ENCODE measurements at regions not wholly inside any gene's neighbourhood (a gene's known extent, or its start where the extent isn't known, plus 50 kb on each side); places are given as distances from the start of the nearest gene placed in this dataset.

- BruUV-seq (replicated peaks), result no TSS peak
- peaks cover 0 to 4% of the 10 kb centered on the region in 2 experiments; a peak in 2 of 4 replicates for H3K9me3 ChIP-seq (ENCODE audit: control insufficient read depth in 1 of 2, insufficient read depth in 1 of 2, low read depth in 1 of 2, low read length in 2 of 2)
- no peak overlapping the region for H3K4me3 ChIP-seq (replicated peaks in 1 of 2; ENCODE audit: low read depth in 1 of 2, low read length in 2 of 2)
- H3K4me1 ChIP-seq (ENCODE audit: control insufficient read depth in 1 of 2, insufficient read depth in 2 of 2, low read length in 2 of 2), result no peaks in the 10 kb centered on the region
- no peaks in the 10 kb centered on the region for H3K36me3 ChIP-seq (ENCODE audit: control insufficient read depth in 1 of 2, insufficient read depth in 2 of 2, low read length in 2 of 2)
- no peak overlapping the region for H3K4me2 ChIP-seq (ENCODE audit: low read length)
- H3K9ac ChIP-seq (ENCODE audit: low read length), result no peak overlapping the region
- H4K20me1 ChIP-seq (ENCODE audit: insufficient read depth), result no peaks in the 10 kb centered on the region
- no peaks in the 10 kb centered on the region for H3K79me2 ChIP-seq (ENCODE audit: insufficient read depth, low read length)
- H2AFZ ChIP-seq (ENCODE audit: low read depth, low read length, poor library complexity, severe bottlenecking), result no peak overlapping the region
- CTCF ChIA-PET, result no interaction called here
- H3K9me2 ChIP-seq (ENCODE audit: insufficient read depth), result no peaks in the 10 kb centered on the region
- no peak for ATAC-seq
- no peak for TF ChIP-seq TCF7L2 (IDR thresholded peaks at IDR 0.05; ENCODE audit: borderline replicate concordance, extremely low read depth, insufficient read depth, insufficient read length)
- TF ChIP-seq ATF3 (IDR thresholded peaks at IDR 0.05), result no peak
- H3K27me3 ChIP-seq (ENCODE audit: insufficient read depth, low read length), result no peaks in the 10 kb centered on the region
- H3K27ac ChIP-seq (ENCODE audit: low read depth, low read length), result no peak overlapping the region
- POLR2A ChIA-PET, result no interaction called here
- DNase-seq (ENCODE audit: low read depth, low spot score), result no peak
- intact Hi-C loops (cut with micrococcal nuclease), result no loop called here
- RAD21 ChIA-PET (ENCODE audit: low non-redundant PET in 1 of 2, low total read pairs in 2 of 2, uncharacterized antibody in 2 of 2, unreplicated experiment in 2 of 2), result no interaction called here
These were observed 512.8 kb upstream of the EPHA7 start for GRCh38 chr6:93932175-93932574.

- H3K79me2 ChIP-seq (ENCODE audit: insufficient read depth, low read length), result no peaks in the 10 kb centered on the region
- POLR2A ChIA-PET, result no interaction called here
- no TSS peak for BruUV-seq (replicated peaks)
- DNase-seq (ENCODE audit: low read depth, low spot score) (no peak), ATAC-seq (no peak)
- no peak overlapping the region for H3K4me2 ChIP-seq (ENCODE audit: low read length)
- H3K9me2 ChIP-seq (ENCODE audit: insufficient read depth), result no peaks in the 10 kb centered on the region
- H3K27ac ChIP-seq (ENCODE audit: low read depth, low read length), result no peak overlapping the region
- H3K9ac ChIP-seq (ENCODE audit: low read length), result no peak overlapping the region
- CTCF ChIA-PET, result no interaction called here
- no peaks in the 10 kb centered on the region for H3K36me3 ChIP-seq (ENCODE audit: control insufficient read depth in 1 of 2, insufficient read depth in 2 of 2, low read length in 2 of 2)
- H3K4me3 ChIP-seq (replicated peaks in 1 of 2; ENCODE audit: low read depth in 1 of 2, low read length in 2 of 2), result no peak overlapping the region
- no peaks in the 10 kb centered on the region for H3K4me1 ChIP-seq (ENCODE audit: control insufficient read depth in 1 of 2, insufficient read depth in 2 of 2, low read length in 2 of 2)
- H2AFZ ChIP-seq (ENCODE audit: low read depth, low read length, poor library complexity, severe bottlenecking), result no peak overlapping the region
- H3K27me3 ChIP-seq (ENCODE audit: insufficient read depth, low read length), result no peaks in the 10 kb centered on the region
- no peaks in the 10 kb centered on the region for H4K20me1 ChIP-seq (ENCODE audit: insufficient read depth)
- RAD21 ChIA-PET (ENCODE audit: low non-redundant PET in 1 of 2, low total read pairs in 2 of 2, uncharacterized antibody in 2 of 2, unreplicated experiment in 2 of 2), result no interaction called here
- intact Hi-C loops (cut with micrococcal nuclease), result no loop called here
- H3K9me3 ChIP-seq (ENCODE audit: control insufficient read depth in 1 of 2, insufficient read depth in 1 of 2, low read depth in 1 of 2, low read length in 2 of 2), result peaks cover 0 to 4% of the 10 kb centered on the region in 2 experiments; a peak in 1 of 4 replicates
- no peak for TF ChIP-seq CTCF (IDR thresholded peaks at IDR 0.05 in 2 of 3, conservative IDR thresholded peaks at IDR 0.05 in 1 of 3; ENCODE audit: borderline replicate concordance in 1 of 3, insufficient read depth in 1 of 3, low read depth in 2 of 3, low read length in 2 of 3)
- no peak for TF ChIP-seq ZFX (IDR thresholded peaks at IDR 0.05)
- TF ChIP-seq YY1 (IDR thresholded peaks at IDR 0.05; ENCODE audit: extremely low read depth, insufficient replicate concordance, low read depth, low read length), result no peak
- no peak for TF ChIP-seq FOSL1 (IDR thresholded peaks at IDR 0.05; ENCODE audit: low read depth)
- no peak for TF ChIP-seq POLR2AphosphoS5 (IDR thresholded peaks at IDR 0.05; ENCODE audit: low read depth, low read length)
- no peak for TF ChIP-seq ZNF274 (IDR thresholded peaks at IDR 0.05; ENCODE audit: low read depth, low read length)
- no peak for TF ChIP-seq SP1 (IDR thresholded peaks at IDR 0.05; ENCODE audit: low read depth)
- TF ChIP-seq REST (IDR thresholded peaks at IDR 0.05; ENCODE audit: low read depth), result no peak
- TF ChIP-seq CBX3 (IDR thresholded peaks at IDR 0.05; ENCODE audit: low read depth), result no peak
- TF ChIP-seq CEBPB (IDR thresholded peaks at IDR 0.05; ENCODE audit: low read depth), result no peak
- TF ChIP-seq RAD21 (IDR thresholded peaks at IDR 0.05; ENCODE audit: low read depth), result no peak
- no peak for TF ChIP-seq EZH2 (IDR thresholded peaks at IDR 0.05)
- TF ChIP-seq SRF (IDR thresholded peaks at IDR 0.05; ENCODE audit: low read depth), result no peak
- TF ChIP-seq ATF3 (IDR thresholded peaks at IDR 0.05), result no peak
- TF ChIP-seq MAX (IDR thresholded peaks at IDR 0.05), result no peak
These were observed 508.4 kb upstream of the EPHA7 start for GRCh38 chr6:93927731-93928130.

Measured in HCT116 (cell line).